ENCODE measurements at regions not wholly inside any gene's neighbourhood (a gene's known extent, or its start where the extent isn't known, plus 50 kb on each side); places are given as distances from the start of the nearest gene placed in this dataset.

GRCh38 chr18:29436459-29436858, 1259.5 kb upstream of the CDH2 start:
- TF ChIP-seq TAF15 (IDR thresholded peaks at IDR 0.05; ENCODE audit: low read depth, low read length, poor library complexity, severe bottlenecking) (no peak), REST (IDR thresholded peaks at IDR 0.05; ENCODE audit: borderline replicate concordance in 1 of 2, low read depth in 1 of 2, low read length in 2 of 2) (no peak), FOXJ3 (CRISPR knock-in tag; IDR thresholded peaks at IDR 0.05; ENCODE audit: borderline replicate concordance) (no peak), ZNF850 (CRISPR knock-in tag; conservative IDR thresholded peaks at IDR 0.05) (no peak), CTCF (CRISPR knock-in tag; IDR thresholded peaks at IDR 0.05) (no peak), TCF12 (IDR thresholded peaks at IDR 0.05) (no peak), TCF12 (CRISPR knock-in tag; IDR thresholded peaks at IDR 0.05) (no peak), HOXA3 (CRISPR knock-in tag; IDR thresholded peaks at IDR 0.05) (no peak), ZC3H4 (CRISPR knock-in tag; IDR thresholded peaks at IDR 0.05; ENCODE audit: borderline replicate concordance) (no peak)
